ENCODE measurements at regions not wholly inside any gene's neighbourhood (a gene's known extent, or its start where the extent isn't known, plus 50 kb on each side); places are given as distances from the start of the nearest gene placed in this dataset.
"Not testable (repeated sequence)": the region's sequence is repeated elsewhere in the genome, so short reads cannot be mapped to it uniquely, and the experiment has no call there.

- no peak for DNase-seq (ENCODE audit: low read depth in 2 of 2)
These were observed 57.9 kb downstream of the HINT1 start for GRCh38 chr5:131107128-131107527.

- no peak for DNase-seq (ENCODE audit: low read depth in 2 of 2)
These were observed 60.8 kb downstream of the HINT1 start for GRCh38 chr5:131104169-131104808.

GRCh38 chr5:131096774-131097710, 68.0 kb downstream of the HINT1 start:
- no peak for DNase-seq (ENCODE audit: low read depth in 2 of 2)

- not testable (repeated sequence) for DNase-seq (ENCODE audit: low read depth in 2 of 2)
These were observed 69.5 kb downstream of the HINT1 start for GRCh38 chr5:131095561-131095960.

GRCh38 chr5:131084436-131084835, 80.6 kb downstream of the HINT1 start:
- no peak for DNase-seq (ENCODE audit: low read depth in 2 of 2)

GRCh38 chr5:131081913-131082488, 83.1 kb downstream of the HINT1 start:
- DNase-seq (ENCODE audit: low read depth in 2 of 2) = no peak

GRCh38 chr5:131081374-131081773, 83.7 kb downstream of the HINT1 start:
- DNase-seq (ENCODE audit: low read depth in 2 of 2) = no peak

- no peak for DNase-seq (ENCODE audit: low read depth in 2 of 2)
These were observed 85.8 kb downstream of the HINT1 start for GRCh38 chr5:131079232-131079631.

- peak; percentile 5 to 9 for DNase-seq (ENCODE audit: low read depth in 2 of 2)
These were observed 96.0 kb downstream of the HINT1 start for GRCh38 chr5:131068893-131069643.

- DNase-seq (ENCODE audit: low read depth in 2 of 2) = no peak
These were observed 97.0 kb downstream of the HINT1 start for GRCh38 chr5:131068076-131068475.

- DNase-seq (ENCODE audit: low read depth in 2 of 2) = no peak
These were observed 97.4 kb downstream of the HINT1 start for GRCh38 chr5:131067636-131068035.

GRCh38 chr5:131064669-131065371, 100.2 kb downstream of the HINT1 start:
- DNase-seq (ENCODE audit: low read depth in 2 of 2) = no peak

- no peak for DNase-seq (ENCODE audit: low read depth in 2 of 2)
These were observed 122.9 kb downstream of the HINT1 start for GRCh38 chr5:131042021-131042789.

GRCh38 chr5:131023498-131023865, 141.6 kb downstream of the HINT1 start:
- DNase-seq (ENCODE audit: low read depth in 2 of 2) = no peak

- no peak for DNase-seq (ENCODE audit: low read depth in 2 of 2)
These were observed 142.1 kb downstream of the HINT1 start for GRCh38 chr5:131022811-131023497.

- no peak for DNase-seq (ENCODE audit: low read depth in 2 of 2)
These were observed 143.4 kb downstream of the HINT1 start for GRCh38 chr5:131021646-131022045.

GRCh38 chr5:131019601-131020315, 145.3 kb downstream of the HINT1 start:
- DNase-seq (ENCODE audit: low read depth in 2 of 2) = no peak

GRCh38 chr5:131019111-131019510, 145.9 kb downstream of the HINT1 start:
- no peak for DNase-seq (ENCODE audit: low read depth in 2 of 2)

GRCh38 chr5:131008329-131008728, 156.7 kb downstream of the HINT1 start:
- DNase-seq (ENCODE audit: low read depth in 2 of 2) = no peak

All from stimulated activated CD8-positive, alpha-beta memory T cell treated with anti-CD3 and anti-CD28 coated beads, Interleukin-15, amount 100 ng/mL, for 4 hours (primary cell).